ENCODE measurements at regions not wholly inside any gene's neighbourhood (a gene's known extent, or its start where the extent isn't known, plus 50 kb on each side); places are given as distances from the start of the nearest gene placed in this dataset.

DNA sequence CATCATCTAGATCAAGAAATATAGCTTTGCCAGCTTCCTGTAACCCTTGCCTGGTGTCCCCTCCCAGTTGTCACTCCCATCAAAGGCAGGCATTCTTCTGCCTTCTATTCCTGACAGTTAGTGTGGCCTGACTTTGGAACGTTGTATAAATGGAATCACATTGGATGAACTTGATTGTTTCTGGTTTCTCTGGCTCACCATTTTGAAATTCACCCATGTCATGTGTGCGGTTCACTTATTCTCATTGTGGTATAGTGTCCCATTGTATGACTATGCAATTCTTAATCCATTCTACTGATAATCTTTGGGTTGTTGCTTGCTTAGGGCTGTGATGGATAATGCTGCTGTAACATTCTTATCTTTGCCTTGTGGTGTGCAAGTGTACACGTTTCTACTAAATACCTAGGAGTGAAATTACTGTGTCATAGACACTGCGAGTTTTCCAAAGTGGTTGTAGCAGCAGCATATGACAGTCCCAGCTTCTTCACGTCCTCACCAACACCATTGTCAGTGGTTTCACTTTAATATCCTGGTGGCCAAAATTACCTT is 73.2 kb downstream of the VEGFA start (continued):
- TF ChIP-seq, protein P1, sequence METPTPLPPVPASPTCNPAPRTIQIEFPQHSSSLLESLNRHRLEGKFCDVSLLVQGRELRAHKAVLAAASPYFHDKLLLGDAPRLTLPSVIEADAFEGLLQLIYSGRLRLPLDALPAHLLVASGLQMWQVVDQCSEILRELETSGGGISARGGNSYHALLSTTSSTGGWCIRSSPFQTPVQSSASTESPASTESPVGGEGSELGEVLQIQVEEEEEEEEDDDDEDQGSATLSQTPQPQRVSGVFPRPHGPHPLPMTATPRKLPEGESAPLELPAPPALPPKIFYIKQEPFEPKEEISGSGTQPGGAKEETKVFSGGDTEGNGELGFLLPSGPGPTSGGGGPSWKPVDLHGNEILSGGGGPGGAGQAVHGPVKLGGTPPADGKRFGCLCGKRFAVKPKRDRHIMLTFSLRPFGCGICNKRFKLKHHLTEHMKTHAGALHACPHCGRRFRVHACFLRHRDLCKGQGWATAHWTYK (CRISPR knock-in tag; IDR thresholded peaks at IDR 0.05) = 0 out of 2 replicates have a peak, but pooled peaks have one; percentile 15
- TF ChIP-seq, protein P2, sequence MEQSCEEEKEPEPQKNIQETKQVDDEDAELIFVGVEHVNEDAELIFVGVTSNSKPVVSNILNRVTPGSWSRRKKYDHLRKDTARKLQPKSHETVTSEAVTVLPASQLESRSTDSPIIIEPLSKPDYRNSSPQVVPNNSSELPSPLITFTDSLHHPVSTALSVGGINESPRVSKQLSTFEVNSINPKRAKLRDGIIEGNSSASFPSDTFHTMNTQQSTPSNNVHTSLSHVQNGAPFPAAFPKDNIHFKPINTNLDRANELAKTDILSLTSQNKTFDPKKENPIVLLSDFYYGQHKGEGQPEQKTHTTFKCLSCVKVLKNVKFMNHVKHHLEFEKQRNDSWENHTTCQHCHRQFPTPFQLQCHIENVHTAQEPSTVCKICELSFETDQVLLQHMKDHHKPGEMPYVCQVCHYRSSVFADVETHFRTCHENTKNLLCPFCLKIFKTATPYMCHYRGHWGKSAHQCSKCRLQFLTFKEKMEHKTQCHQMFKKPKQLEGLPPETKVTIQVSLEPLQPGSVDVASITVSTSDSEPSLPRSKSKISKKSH (CRISPR knock-in tag; IDR thresholded peaks at IDR 0.05) = no peak
- TF ChIP-seq, protein P3, sequence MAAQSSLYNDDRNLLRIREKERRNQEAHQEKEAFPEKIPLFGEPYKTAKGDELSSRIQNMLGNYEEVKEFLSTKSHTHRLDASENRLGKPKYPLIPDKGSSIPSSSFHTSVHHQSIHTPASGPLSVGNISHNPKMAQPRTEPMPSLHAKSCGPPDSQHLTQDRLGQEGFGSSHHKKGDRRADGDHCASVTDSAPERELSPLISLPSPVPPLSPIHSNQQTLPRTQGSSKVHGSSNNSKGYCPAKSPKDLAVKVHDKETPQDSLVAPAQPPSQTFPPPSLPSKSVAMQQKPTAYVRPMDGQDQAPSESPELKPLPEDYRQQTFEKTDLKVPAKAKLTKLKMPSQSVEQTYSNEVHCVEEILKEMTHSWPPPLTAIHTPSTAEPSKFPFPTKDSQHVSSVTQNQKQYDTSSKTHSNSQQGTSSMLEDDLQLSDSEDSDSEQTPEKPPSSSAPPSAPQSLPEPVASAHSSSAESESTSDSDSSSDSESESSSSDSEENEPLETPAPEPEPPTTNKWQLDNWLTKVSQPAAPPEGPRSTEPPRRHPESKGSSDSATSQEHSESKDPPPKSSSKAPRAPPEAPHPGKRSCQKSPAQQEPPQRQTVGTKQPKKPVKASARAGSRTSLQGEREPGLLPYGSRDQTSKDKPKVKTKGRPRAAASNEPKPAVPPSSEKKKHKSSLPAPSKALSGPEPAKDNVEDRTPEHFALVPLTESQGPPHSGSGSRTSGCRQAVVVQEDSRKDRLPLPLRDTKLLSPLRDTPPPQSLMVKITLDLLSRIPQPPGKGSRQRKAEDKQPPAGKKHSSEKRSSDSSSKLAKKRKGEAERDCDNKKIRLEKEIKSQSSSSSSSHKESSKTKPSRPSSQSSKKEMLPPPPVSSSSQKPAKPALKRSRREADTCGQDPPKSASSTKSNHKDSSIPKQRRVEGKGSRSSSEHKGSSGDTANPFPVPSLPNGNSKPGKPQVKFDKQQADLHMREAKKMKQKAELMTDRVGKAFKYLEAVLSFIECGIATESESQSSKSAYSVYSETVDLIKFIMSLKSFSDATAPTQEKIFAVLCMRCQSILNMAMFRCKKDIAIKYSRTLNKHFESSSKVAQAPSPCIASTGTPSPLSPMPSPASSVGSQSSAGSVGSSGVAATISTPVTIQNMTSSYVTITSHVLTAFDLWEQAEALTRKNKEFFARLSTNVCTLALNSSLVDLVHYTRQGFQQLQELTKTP (IDR thresholded peaks at IDR 0.05; ENCODE audit: low read depth in 1 of 2, partially characterized antibody in 2 of 2) = peak in 1 of 2 experiments; percentile 40
- TF ChIP-seq, protein P4, sequence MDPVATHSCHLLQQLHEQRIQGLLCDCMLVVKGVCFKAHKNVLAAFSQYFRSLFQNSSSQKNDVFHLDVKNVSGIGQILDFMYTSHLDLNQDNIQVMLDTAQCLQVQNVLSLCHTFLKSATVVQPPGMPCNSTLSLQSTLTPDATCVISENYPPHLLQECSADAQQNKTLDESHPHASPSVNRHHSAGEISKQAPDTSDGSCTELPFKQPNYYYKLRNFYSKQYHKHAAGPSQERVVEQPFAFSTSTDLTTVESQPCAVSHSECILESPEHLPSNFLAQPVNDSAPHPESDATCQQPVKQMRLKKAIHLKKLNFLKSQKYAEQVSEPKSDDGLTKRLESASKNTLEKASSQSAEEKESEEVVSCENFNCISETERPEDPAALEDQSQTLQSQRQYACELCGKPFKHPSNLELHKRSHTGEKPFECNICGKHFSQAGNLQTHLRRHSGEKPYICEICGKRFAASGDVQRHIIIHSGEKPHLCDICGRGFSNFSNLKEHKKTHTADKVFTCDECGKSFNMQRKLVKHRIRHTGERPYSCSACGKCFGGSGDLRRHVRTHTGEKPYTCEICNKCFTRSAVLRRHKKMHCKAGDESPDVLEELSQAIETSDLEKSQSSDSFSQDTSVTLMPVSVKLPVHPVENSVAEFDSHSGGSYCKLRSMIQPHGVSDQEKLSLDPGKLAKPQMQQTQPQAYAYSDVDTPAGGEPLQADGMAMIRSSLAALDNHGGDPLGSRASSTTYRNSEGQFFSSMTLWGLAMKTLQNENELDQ (CRISPR knock-in tag; IDR thresholded peaks at IDR 0.05; ENCODE audit: borderline replicate concordance) = no peak
- no peak for TF ChIP-seq ZNF133 (CRISPR knock-in tag; IDR thresholded peaks at IDR 0.05)
- TF ChIP-seq ETV1 (tag; conservative IDR thresholded peaks at IDR 0.05; ENCODE audit: low read depth) = no peak
- TF ChIP-seq CHD4 (IDR thresholded peaks at IDR 0.05; ENCODE audit: insufficient read depth, insufficient replicate concordance, low read depth, low read length, poor library complexity, severe bottlenecking) = no peak
- no peak for TF ChIP-seq RFX1 (IDR thresholded peaks at IDR 0.05)
- TF ChIP-seq NCOA1 (IDR thresholded peaks at IDR 0.05; ENCODE audit: low read depth) = 0 out of 2 replicates have a peak, but pooled peaks have one; percentile 25
- TF ChIP-seq, protein P5, sequence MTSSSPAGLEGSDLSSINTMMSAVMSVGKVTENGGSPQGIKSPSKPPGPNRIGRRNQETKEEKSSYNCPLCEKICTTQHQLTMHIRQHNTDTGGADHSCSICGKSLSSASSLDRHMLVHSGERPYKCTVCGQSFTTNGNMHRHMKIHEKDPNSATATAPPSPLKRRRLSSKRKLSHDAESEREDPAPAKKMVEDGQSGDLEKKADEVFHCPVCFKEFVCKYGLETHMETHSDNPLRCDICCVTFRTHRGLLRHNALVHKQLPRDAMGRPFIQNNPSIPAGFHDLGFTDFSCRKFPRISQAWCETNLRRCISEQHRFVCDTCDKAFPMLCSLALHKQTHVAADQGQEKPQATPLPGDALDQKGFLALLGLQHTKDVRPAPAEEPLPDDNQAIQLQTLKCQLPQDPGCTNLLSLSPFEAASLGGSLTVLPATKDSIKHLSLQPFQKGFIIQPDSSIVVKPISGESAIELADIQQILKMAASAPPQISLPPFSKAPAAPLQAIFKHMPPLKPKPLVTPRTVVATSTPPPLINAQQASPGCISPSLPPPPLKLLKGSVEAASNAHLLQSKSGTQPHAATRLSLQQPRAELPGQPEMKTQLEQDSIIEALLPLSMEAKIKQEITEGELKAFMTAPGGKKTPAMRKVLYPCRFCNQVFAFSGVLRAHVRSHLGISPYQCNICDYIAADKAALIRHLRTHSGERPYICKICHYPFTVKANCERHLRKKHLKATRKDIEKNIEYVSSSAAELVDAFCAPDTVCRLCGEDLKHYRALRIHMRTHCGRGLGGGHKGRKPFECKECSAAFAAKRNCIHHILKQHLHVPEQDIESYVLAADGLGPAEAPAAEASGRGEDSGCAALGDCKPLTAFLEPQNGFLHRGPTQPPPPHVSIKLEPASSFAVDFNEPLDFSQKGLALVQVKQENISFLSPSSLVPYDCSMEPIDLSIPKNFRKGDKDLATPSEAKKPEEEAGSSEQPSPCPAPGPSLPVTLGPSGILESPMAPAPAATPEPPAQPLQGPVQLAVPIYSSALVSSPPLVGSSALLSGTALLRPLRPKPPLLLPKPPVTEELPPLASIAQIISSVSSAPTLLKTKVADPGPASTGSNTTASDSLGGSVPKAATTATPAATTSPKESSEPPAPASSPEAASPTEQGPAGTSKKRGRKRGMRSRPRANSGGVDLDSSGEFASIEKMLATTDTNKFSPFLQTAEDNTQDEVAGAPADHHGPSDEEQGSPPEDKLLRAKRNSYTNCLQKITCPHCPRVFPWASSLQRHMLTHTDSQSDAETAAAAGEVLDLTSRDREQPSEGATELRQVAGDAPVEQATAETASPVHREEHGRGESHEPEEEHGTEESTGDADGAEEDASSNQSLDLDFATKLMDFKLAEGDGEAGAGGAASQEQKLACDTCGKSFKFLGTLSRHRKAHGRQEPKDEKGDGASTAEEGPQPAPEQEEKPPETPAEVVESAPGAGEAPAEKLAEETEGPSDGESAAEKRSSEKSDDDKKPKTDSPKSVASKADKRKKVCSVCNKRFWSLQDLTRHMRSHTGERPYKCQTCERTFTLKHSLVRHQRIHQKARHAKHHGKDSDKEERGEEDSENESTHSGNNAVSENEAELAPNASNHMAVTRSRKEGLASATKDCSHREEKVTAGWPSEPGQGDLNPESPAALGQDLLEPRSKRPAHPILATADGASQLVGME (CRISPR knock-in tag; IDR thresholded peaks at IDR 0.05) = no peak
- TF ChIP-seq POLR2AphosphoS2 (IDR thresholded peaks at IDR 0.05; ENCODE audit: low read length) = no peak
- TF ChIP-seq TARDBP (IDR thresholded peaks at IDR 0.05) = no peak

Data from K562 (cell line).